CD4-positive, alpha-beta T cell (primary cell): ENCODE measurements at regions not wholly inside any gene's neighbourhood (a gene's known extent, or its start where the extent isn't known, plus 50 kb on each side); places are given as distances from the start of the nearest gene placed in this dataset.

Experiments used
- ATAC-seq: fragments of 200-7000 bp; cut with Tn5 transposase; one replicate; pipeline ENCODE4 v1.10.0; 2022; ENCODE audit warnings: mild to moderate bottlenecking; ENCODE audit not compliant: poor library complexity
- CTCF ChIA-PET: fragments of 350-600 bp; sonication (Branson Sonifier 250); formaldehyde crosslinking; loops from one replicate; lab custom pipeline; 2021; ENCODE audit warnings: antibody characterized with exemption, inconsistent platforms; lab: Charles Lee
- POLR2A ChIA-PET: fragments of 350-600 bp; sonication (Branson Sonifier 250); formaldehyde crosslinking; loops from one replicate; lab custom pipeline; 2021; ENCODE audit warnings: antibody characterized with exemption, inconsistent platforms; lab: Charles Lee
- DNase-seq, 14 experiments: peaks; one replicate each; pipeline ENCODE4 v3.0.0-alpha.2; 2013 to 2020; ENCODE audit warnings: mixed read lengths in 2 of 14
- H3K27ac ChIP-seq, 2 donors: one replicate each; pipeline versions ENCODE4 v1.5.1 to v1.7.0; 2013; ENCODE audit warnings: low read length in 2 of 2, low read depth in 1 of 2, mild to moderate bottlenecking in 1 of 2
- H3K27me3 ChIP-seq, 2 experiments: 1 replicate in 1 of 2; 2 replicates in 1 of 2; pipeline versions ENCODE4 v1.6.1 to v1.7.0; 2013; ENCODE audit warnings: low read length in 2 of 2, control low read depth in 1 of 2, mild to moderate bottlenecking in 1 of 2, moderate library complexity in 1 of 2; ENCODE audit not compliant: insufficient read depth in 2 of 2, control insufficient read depth in 1 of 2
- H3K36me3 ChIP-seq: one replicate; pipeline ENCODE4 v1.6.1; 2013; ENCODE audit warnings: low read length, control low read depth; ENCODE audit not compliant: insufficient read depth
- H3K4me1 ChIP-seq: one replicate; pipeline ENCODE4 v1.6.1; 2013; ENCODE audit warnings: low read length, control low read depth; ENCODE audit not compliant: insufficient read depth
- H3K4me3 ChIP-seq: one replicate; pipeline ENCODE4 v1.5.1; 2013; ENCODE audit warnings: mild to moderate bottlenecking, low read length, moderate library complexity
- H3K9me3 ChIP-seq, 2 experiments: 1 replicate in 1 of 2; 2 replicates in 1 of 2; pipeline versions ENCODE4 v1.6.1 to v1.7.0; 2013; ENCODE audit warnings: low read length in 2 of 2, mild to moderate bottlenecking in 2 of 2, control low read depth in 1 of 2, moderate library complexity in 1 of 2; ENCODE audit not compliant: control insufficient read depth in 1 of 2, insufficient read depth in 1 of 2
- H3K27ac Mint-ChIP-seq: one replicate; pipeline ENCODE4 v1.8.0; 2020; ENCODE audit warnings: mixed read lengths
- H3K27me3 Mint-ChIP-seq: one replicate; pipeline ENCODE4 v1.8.0; 2021; ENCODE audit warnings: mixed read lengths
- H3K36me3 Mint-ChIP-seq: one replicate; pipeline ENCODE4 v1.8.0; 2021; ENCODE audit warnings: low read depth, mixed read lengths
- H3K4me1 Mint-ChIP-seq: one replicate; pipeline ENCODE4 v1.8.0; 2021; ENCODE audit warnings: low read depth, mixed read lengths
- H3K4me3 Mint-ChIP-seq: one replicate; pipeline ENCODE4 v1.8.0; 2020; ENCODE audit warnings: mild to moderate bottlenecking, mixed read lengths
- H3K9me3 Mint-ChIP-seq: one replicate; pipeline ENCODE4 v1.8.0; 2020; ENCODE audit warnings: mixed read lengths
- intact Hi-C, 2 experiments: fragments of 100-400 bp; cut with DNase I in 1 of 2; cut with micrococcal nuclease in 1 of 2; formaldehyde crosslinking; loops; one replicate each; pipeline versions ENCODE4 v1.15.1 to v1.9.0; 2023 to 2025; cut with DNase I, micrococcal nuclease
- TF ChIP-seq, protein P1 (sequence below): fragments of 200-600 bp; IDR thresholded peaks from one replicate; pipeline ENCODE4 v1.8.0; 2022; ENCODE audit warnings: antibody characterized with exemption, mild to moderate bottlenecking

- TF ChIP-seq, protein P1, sequence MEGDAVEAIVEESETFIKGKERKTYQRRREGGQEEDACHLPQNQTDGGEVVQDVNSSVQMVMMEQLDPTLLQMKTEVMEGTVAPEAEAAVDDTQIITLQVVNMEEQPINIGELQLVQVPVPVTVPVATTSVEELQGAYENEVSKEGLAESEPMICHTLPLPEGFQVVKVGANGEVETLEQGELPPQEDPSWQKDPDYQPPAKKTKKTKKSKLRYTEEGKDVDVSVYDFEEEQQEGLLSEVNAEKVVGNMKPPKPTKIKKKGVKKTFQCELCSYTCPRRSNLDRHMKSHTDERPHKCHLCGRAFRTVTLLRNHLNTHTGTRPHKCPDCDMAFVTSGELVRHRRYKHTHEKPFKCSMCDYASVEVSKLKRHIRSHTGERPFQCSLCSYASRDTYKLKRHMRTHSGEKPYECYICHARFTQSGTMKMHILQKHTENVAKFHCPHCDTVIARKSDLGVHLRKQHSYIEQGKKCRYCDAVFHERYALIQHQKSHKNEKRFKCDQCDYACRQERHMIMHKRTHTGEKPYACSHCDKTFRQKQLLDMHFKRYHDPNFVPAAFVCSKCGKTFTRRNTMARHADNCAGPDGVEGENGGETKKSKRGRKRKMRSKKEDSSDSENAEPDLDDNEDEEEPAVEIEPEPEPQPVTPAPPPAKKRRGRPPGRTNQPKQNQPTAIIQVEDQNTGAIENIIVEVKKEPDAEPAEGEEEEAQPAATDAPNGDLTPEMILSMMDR: no peak
- H3K27me3 ChIP-seq: no peaks in the 10 kb centered on the region
- Mint-ChIP-seq H3K36me3 (no peaks in the 10 kb centered on the region), H3K27me3 (no peaks in the 10 kb centered on the region), H3K27ac (no peak overlapping the region), H3K4me1 (no peaks in the 10 kb centered on the region), H3K9me3 (no peaks in the 10 kb centered on the region), H3K4me3 (no peak overlapping the region)
- intact Hi-C loops: no loop called here
- H3K9me3 ChIP-seq: no peaks in the 10 kb centered on the region
- H3K36me3 ChIP-seq: no peaks in the 10 kb centered on the region
- ChIA-PET POLR2A (no interaction called here), CTCF (no interaction called here)
- ATAC-seq (no peak), DNase-seq (no peak)
- no peak overlapping the region for H3K4me3 ChIP-seq
- no peak overlapping the region for H3K27ac ChIP-seq
- H3K4me1 ChIP-seq: no peaks in the 10 kb centered on the region
These were observed 145.1 kb downstream of the SEMA6D start for GRCh38 chr15:47862402-47862801.

- TF ChIP-seq, protein P1: no peak
- Mint-ChIP-seq H3K36me3 (no peaks in the 10 kb centered on the region), H3K27ac (no peak overlapping the region), H3K4me3 (no peak overlapping the region), H3K4me1 (no peaks in the 10 kb centered on the region), H3K27me3 (no peaks in the 10 kb centered on the region), H3K9me3 (no peaks in the 10 kb centered on the region)
- no peak for DNase-seq
- intact Hi-C loops: no loop called here
- no peak overlapping the region for H3K27ac ChIP-seq
- ATAC-seq: no peak
- H3K27me3 ChIP-seq: no peaks in the 10 kb centered on the region
- no peaks in the 10 kb centered on the region for H3K9me3 ChIP-seq
- H3K4me3 ChIP-seq: no peak overlapping the region
- ChIA-PET POLR2A (no interaction called here), CTCF (no interaction called here)
- no peaks in the 10 kb centered on the region for H3K4me1 ChIP-seq
- no peaks in the 10 kb centered on the region for H3K36me3 ChIP-seq
These were observed 149.1 kb downstream of the SEMA6D start for GRCh38 chr15:47866446-47866845.

DNA sequence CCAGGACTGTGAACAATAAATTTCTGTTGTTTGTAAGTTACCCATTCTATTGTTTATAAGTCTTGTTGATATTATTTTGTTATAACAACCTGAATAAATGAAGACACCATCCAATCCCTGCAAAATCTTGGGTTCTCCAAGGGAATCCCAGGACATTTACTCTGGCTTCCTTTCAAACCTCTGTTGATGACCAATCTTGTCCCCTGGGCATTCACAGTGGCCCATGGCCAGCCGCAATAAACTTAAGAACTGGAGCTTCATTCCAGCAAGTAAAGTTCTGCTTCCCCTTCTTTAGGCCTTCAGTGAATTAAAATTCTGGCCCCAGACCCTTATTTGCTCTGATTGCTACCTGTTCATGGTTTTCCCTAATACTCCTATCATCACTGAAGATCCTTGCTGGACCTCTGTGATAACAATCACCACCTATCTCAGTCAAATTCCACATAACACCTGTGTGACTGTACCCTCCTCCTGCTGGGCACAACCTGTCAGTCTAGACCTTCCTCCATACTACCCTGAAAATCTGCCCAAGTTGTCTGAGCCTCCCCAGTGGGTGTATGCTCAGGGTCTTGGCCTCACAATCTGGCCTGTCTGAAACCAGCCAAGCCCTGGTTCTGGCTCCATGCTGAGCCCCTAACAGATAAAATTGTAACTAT lies 153.1 kb downstream of the SEMA6D start:
- TF ChIP-seq, protein P1: no peak
- Mint-ChIP-seq H3K36me3 (no peaks in the 10 kb centered on the region), H3K27ac (no peak overlapping the region), H3K9me3 (no peaks in the 10 kb centered on the region), H3K27me3 (no peaks in the 10 kb centered on the region), H3K4me3 (no peak overlapping the region), H3K4me1 (no peaks in the 10 kb centered on the region)
- Histone ChIP-seq H3K27ac (no peak overlapping the region), H3K36me3 (no peaks in the 10 kb centered on the region), H3K4me3 (no peak overlapping the region), H3K27me3 (no peaks in the 10 kb centered on the region), H3K9me3 (no peaks in the 10 kb centered on the region), H3K4me1 (no peaks in the 10 kb centered on the region)
- ATAC-seq: no peak
- DNase-seq: no peak
- CTCF ChIA-PET: no interaction called here
- intact Hi-C loops: no loop called here
- POLR2A ChIA-PET: no interaction called here
